ENCODE measurements at regions not wholly inside any gene's neighbourhood (a gene's known extent, or its start where the extent isn't known, plus 50 kb on each side); places are given as distances from the start of the nearest gene placed in this dataset.

DNA sequence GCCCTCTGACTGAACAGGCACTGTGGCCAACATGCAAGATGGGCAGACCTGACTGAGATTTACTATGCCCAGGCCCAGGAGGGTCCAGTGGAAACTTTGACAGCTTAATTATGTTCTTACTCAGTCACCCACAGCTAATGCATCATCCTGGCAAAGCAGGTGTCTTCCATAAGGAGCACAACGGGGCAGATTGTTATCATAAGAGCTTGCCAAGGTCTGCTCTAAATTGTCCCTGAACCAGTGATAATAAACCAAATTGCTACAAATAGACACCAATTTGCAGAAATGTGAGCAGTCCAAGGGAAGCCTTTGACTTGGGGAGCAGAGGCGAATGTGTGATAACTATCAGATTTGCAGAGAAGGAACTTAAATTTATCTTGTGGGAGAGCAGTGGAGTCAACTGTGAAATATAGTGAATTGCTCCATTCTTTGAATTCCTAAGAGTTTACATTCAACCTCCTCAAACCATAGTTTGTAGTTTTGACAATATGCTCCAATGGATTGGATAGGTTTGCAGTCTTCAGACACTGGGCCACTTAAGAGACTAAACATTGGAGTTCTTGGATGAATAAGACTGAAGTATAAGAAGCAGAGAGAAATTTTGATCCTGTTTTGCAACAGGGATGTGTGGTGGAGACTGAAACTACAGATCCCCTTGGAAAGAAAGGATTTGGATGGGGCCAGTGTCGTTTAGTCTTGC lies 494.7 kb downstream of the CCSER2 start:
- TF ChIP-seq, protein P1, sequence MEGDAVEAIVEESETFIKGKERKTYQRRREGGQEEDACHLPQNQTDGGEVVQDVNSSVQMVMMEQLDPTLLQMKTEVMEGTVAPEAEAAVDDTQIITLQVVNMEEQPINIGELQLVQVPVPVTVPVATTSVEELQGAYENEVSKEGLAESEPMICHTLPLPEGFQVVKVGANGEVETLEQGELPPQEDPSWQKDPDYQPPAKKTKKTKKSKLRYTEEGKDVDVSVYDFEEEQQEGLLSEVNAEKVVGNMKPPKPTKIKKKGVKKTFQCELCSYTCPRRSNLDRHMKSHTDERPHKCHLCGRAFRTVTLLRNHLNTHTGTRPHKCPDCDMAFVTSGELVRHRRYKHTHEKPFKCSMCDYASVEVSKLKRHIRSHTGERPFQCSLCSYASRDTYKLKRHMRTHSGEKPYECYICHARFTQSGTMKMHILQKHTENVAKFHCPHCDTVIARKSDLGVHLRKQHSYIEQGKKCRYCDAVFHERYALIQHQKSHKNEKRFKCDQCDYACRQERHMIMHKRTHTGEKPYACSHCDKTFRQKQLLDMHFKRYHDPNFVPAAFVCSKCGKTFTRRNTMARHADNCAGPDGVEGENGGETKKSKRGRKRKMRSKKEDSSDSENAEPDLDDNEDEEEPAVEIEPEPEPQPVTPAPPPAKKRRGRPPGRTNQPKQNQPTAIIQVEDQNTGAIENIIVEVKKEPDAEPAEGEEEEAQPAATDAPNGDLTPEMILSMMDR (IDR thresholded peaks at IDR 0.05 in 4 of 5, conservative IDR thresholded peaks at IDR 0.05 in 1 of 5) = no peak
- no peak for TF ChIP-seq POLR2A (IDR thresholded peaks at IDR 0.05)
